K562 (cell line): ENCODE measurements at regions not wholly inside any gene's neighbourhood (a gene's known extent, or its start where the extent isn't known, plus 50 kb on each side); places are given as distances from the start of the nearest gene placed in this dataset.

ENCODE experiments used
- ATAC-seq: fragments of 200-7000 bp; cut with Tn5 transposase; 3 replicates; pipeline ENCODE4 v1.9.1; 2020; ENCODE audit warnings: moderate library complexity
- BruUV-seq: library from RNA; stranded (reverse); fragments of 400-500 nt; replicated peaks from 2 replicates; lab custom pipeline; 2021; lab: Mats Ljungman, UMichigan
- CTCF ChIA-PET: fragments of 300-600 bp; formaldehyde crosslinking; extraction: SDS; loops from one replicate; lab custom pipeline; 2021; ENCODE audit warnings: low intra/inter-chr PET ratio; lab: Yijun Ruan, JAX
- POLR2A ChIA-PET: fragments of 300-600, 350-650 bp; sonication (Branson Sonifier 250); formaldehyde crosslinking; extraction: SDS; loops from one replicate; lab custom pipeline; 2021; ENCODE audit warnings: antibody characterized with exemption, inconsistent platforms; lab: Yijun Ruan, JAX
- DNase-seq, 4 experiments: peaks; one replicate each; pipeline versions ENCODE4 v3.0.0 to v3.0.0-alpha.2; 2011 to 2018; ENCODE audit warnings: low spot score in 3 of 4, mixed read lengths in 3 of 4; ENCODE audit errors: extremely low read depth in 1 of 4
- FAIRE-seq: peaks from 2 replicates; lab custom pipeline; 2011; peaks lifted over from hg19 to GRCh38; lab: Jason Lieb, UNC
- H2AFZ ChIP-seq: 2 replicates; pipeline ENCODE4 v1.6.0; 2011; ENCODE audit warnings: low read depth, low read length, control low read depth, inconsistent platforms
- H3K27ac ChIP-seq: fragments of 200-600 bp; 3 replicates; pipeline ENCODE4 v1.8.0; 2011; ENCODE audit warnings: low read depth, mild to moderate bottlenecking, control low read depth, inconsistent platforms, low read length, moderate library complexity, mixed read lengths; ENCODE audit errors: extremely low read depth
- H3K27me3 ChIP-seq, 2 experiments: fragments of 300-600 bp in 1 of 2; 2 replicates in 1 of 2; 3 replicates in 1 of 2; pipeline versions ENCODE4 v1.6.0 to v1.8.0; 2011; ENCODE audit warnings: inconsistent platforms in 2 of 2, low read length in 2 of 2, mild to moderate bottlenecking in 1 of 2, mixed read lengths in 1 of 2, moderate library complexity in 1 of 2; ENCODE audit not compliant: control insufficient read depth in 2 of 2, insufficient read depth in 2 of 2
- H3K36me3 ChIP-seq: fragments of 300-600 bp; 3 replicates; pipeline ENCODE4 v1.8.0; 2011; ENCODE audit warnings: mild to moderate bottlenecking, low read length, inconsistent platforms; ENCODE audit not compliant: control insufficient read depth, insufficient read depth
- H3K4me1 ChIP-seq, 2 experiments: fragments of 200-600 bp in 1 of 2; replicated peaks in 1 of 2; 2 replicates in 1 of 2; 3 replicates in 1 of 2; pipeline versions ENCODE4 v1.5.1 to v1.8.0; 2011; ENCODE audit warnings: inconsistent platforms in 2 of 2, low read length in 2 of 2, mild to moderate bottlenecking in 1 of 2, mixed read lengths in 1 of 2, moderate library complexity in 1 of 2; ENCODE audit not compliant: control insufficient read depth in 2 of 2, insufficient read depth in 2 of 2
- H3K4me2 ChIP-seq: 2 replicates; pipeline ENCODE4 v1.6.1; 2011; ENCODE audit warnings: low read length, control low read depth, inconsistent platforms, mixed read lengths; ENCODE audit not compliant: insufficient read depth
- H3K4me3 ChIP-seq: fragments of 200-600 bp; sonication (generic), shearing (Covaris generic); 2 replicates; pipeline ENCODE4 v1.5.1; 2016; ENCODE audit warnings: control low read depth, inconsistent platforms
- H3K79me2 ChIP-seq: fragments of 200-600 bp; 3 replicates; pipeline ENCODE4 v1.8.0; 2011; ENCODE audit warnings: low read length, inconsistent platforms; ENCODE audit not compliant: control insufficient read depth, insufficient read depth
- H3K9ac ChIP-seq, 2 experiments: 2 replicates each; pipeline versions ENCODE4 v1.6.0 to v1.6.1; 2011; ENCODE audit warnings: low read depth in 2 of 2, low read length in 2 of 2, control low read depth in 1 of 2, inconsistent platforms in 1 of 2, mild to moderate bottlenecking in 1 of 2, mixed read lengths in 1 of 2; ENCODE audit not compliant: insufficient read depth in 1 of 2
- H3K9me1 ChIP-seq: one replicate; pipeline ENCODE4 v1.6.0; 2011; ENCODE audit warnings: inconsistent platforms, mild to moderate bottlenecking, low read length, moderate library complexity; ENCODE audit not compliant: control insufficient read depth, insufficient read depth
- H3K9me3 ChIP-seq: replicated peaks from 2 replicates; pipeline ENCODE4 v1.5.1; 2011; ENCODE audit warnings: low read depth, low read length, inconsistent platforms; ENCODE audit not compliant: control insufficient read depth, insufficient read depth
- H4K20me1 ChIP-seq: replicated peaks from 2 replicates; pipeline ENCODE4 v1.6.1; 2011; ENCODE audit warnings: low read length, inconsistent platforms, mixed read lengths; ENCODE audit not compliant: control insufficient read depth, insufficient read depth
- ARID1B ChIP-seq: fragments of 450-650 bp; IDR thresholded peaks from 2 replicates; pipeline ENCODE4 v1.6.1; 2016; ENCODE audit warnings: antibody characterized with exemption, mild to moderate bottlenecking, inconsistent platforms
- ATF6 ChIP-seq: sonication (generic); formaldehyde crosslinking; IDR thresholded peaks from 2 replicates; pipeline ENCODE4 v1.4.0; 2020; ENCODE audit warnings: mild to moderate bottlenecking, missing genetic modification reagents
- CBFA2T3 ChIP-seq: fragments of 450-650 bp; IDR thresholded peaks from 2 replicates; pipeline ENCODE4 v1.6.1; 2017
- DEAF1 ChIP-seq: fragments of 450-650 bp; formaldehyde crosslinking; IDR thresholded peaks from 2 replicates; pipeline ENCODE4 v1.4.0; 2020; ENCODE audit warnings: mild to moderate bottlenecking, moderate library complexity
- FOXP1 ChIP-seq: sonication (generic); formaldehyde crosslinking; IDR thresholded peaks from 2 replicates; pipeline ENCODE4 v1.8.0; 2022; ENCODE audit warnings: mild to moderate bottlenecking, missing genetic modification reagents
- FUS ChIP-seq: fragments of 200-400 bp; formaldehyde crosslinking; optimal IDR thresholded peaks from 2 replicates; pipeline ENCODE3; 2017; ENCODE audit warnings: low read depth, low read length
- HMG20A ChIP-seq: fragments of 450-650 bp; formaldehyde crosslinking; conservative IDR thresholded peaks from 2 replicates; pipeline ENCODE4 v1.4.0; 2020; ENCODE audit warnings: mild to moderate bottlenecking, mixed read lengths
- KLF10 ChIP-seq: fragments of 250-450 bp; sonication (Bioruptor Pico); IDR thresholded peaks from 2 replicates; pipeline ENCODE4 v1.6.1; 2021; ENCODE audit warnings: matching md5 sums
- POLR2A ChIP-seq: fragments of 450-650 bp; conservative IDR thresholded peaks from 2 replicates; pipeline ENCODE4 v1.6.1; 2016
- PTRF ChIP-seq: fragments of 450-650 bp; IDR thresholded peaks from 2 replicates; pipeline ENCODE4 v1.6.1; 2016; ENCODE audit warnings: mild to moderate bottlenecking, missing genetic modification characterization, missing compliant biosample characterization
- RHOXF2B ChIP-seq: fragments of 250-450 bp; sonication (Bioruptor Pico); conservative IDR thresholded peaks from 2 replicates; pipeline ENCODE4 v1.5.1; 2021
- SMARCA5 ChIP-seq: fragments of 450-650 bp; IDR thresholded peaks from 2 replicates; pipeline ENCODE4 v1.6.1; 2016
- SMARCE1 ChIP-seq: fragments of 450-650 bp; IDR thresholded peaks from 2 replicates; pipeline ENCODE4 v1.7.1; 2016; ENCODE audit warnings: mild to moderate bottlenecking
- TFAM ChIP-seq: fragments of 250-450 bp; sonication (Bioruptor Pico); conservative IDR thresholded peaks from 2 replicates; pipeline ENCODE4 v1.5.0; 2021; ENCODE audit warnings: mild to moderate bottlenecking, moderate library complexity
- ZNF212 ChIP-seq: fragments of 450-650 bp; formaldehyde crosslinking; IDR thresholded peaks from 2 replicates; pipeline ENCODE4 v1.4.0; 2020; ENCODE audit warnings: mild to moderate bottlenecking
- ZNF263 ChIP-seq: sonication (generic); formaldehyde crosslinking; IDR thresholded peaks from 2 replicates; pipeline ENCODE4 v1.8.0; 2022; ENCODE audit warnings: mild to moderate bottlenecking, missing genetic modification reagents, borderline replicate concordance
- ZNF551 ChIP-seq: fragments of 250-450 bp; sonication (Bioruptor Pico); IDR thresholded peaks from 2 replicates; pipeline ENCODE4 v1.5.0; 2021; ENCODE audit warnings: mild to moderate bottlenecking, moderate library complexity
- WGBS: fragments of 100-300 bp; shearing (Covaris generic); methylation state at CpG from one replicate; pipeline ENCODE4 v1.1.6; 2016; ENCODE audit warnings: low coverage, mixed read lengths; ENCODE audit not compliant: insufficient coverage; ENCODE audit errors: missing lambda C conversion rate; 5-methylcytosine and 5-hydroxymethylcytosine counted together
- in situ Hi-C: fragments of 300-500 bp; cut with MboI; formaldehyde crosslinking; loops from 4 replicates; pipeline ENCODE4 v1.15.0; 2018; ENCODE audit warnings: inconsistent platforms, mixed read lengths
- intact Hi-C: fragments of 100-400 bp; cut with micrococcal nuclease; formaldehyde crosslinking; loops from 2 replicates; pipeline ENCODE4 v1.14.2; 2022
- TF ChIP-seq, protein P1 (sequence below): fragments of 200-400 bp; formaldehyde crosslinking; IDR thresholded peaks from 2 replicates; pipeline ENCODE4 v1.6.1; 2017; ENCODE audit warnings: mild to moderate bottlenecking, low read depth, low read length, moderate library complexity

GRCh38 chr12:59240048-59240447 is 319.7 kb upstream of the LRIG3 start:
- TF ChIP-seq ZNF263 (CRISPR knock-in tag) (no peak), HMG20A (CRISPR knock-in tag) (no peak), ZNF551 (CRISPR knock-in tag) (no peak), SMARCA5 (no peak), SMARCE1 (no peak), ARID1B (no peak), FOXP1 (no peak), POLR2A (no peak), PTRF (tag) (no peak), RHOXF2B (CRISPR knock-in tag) (no peak), ZNF212 (CRISPR knock-in tag) (no peak), ATF6 (CRISPR knock-in tag) (no peak), DEAF1 (CRISPR knock-in tag) (no peak), KLF10 (CRISPR knock-in tag) (no peak), CBFA2T3 (no peak), FUS (no peak), TFAM (CRISPR knock-in tag) (no peak)
- TF ChIP-seq, protein P1, sequence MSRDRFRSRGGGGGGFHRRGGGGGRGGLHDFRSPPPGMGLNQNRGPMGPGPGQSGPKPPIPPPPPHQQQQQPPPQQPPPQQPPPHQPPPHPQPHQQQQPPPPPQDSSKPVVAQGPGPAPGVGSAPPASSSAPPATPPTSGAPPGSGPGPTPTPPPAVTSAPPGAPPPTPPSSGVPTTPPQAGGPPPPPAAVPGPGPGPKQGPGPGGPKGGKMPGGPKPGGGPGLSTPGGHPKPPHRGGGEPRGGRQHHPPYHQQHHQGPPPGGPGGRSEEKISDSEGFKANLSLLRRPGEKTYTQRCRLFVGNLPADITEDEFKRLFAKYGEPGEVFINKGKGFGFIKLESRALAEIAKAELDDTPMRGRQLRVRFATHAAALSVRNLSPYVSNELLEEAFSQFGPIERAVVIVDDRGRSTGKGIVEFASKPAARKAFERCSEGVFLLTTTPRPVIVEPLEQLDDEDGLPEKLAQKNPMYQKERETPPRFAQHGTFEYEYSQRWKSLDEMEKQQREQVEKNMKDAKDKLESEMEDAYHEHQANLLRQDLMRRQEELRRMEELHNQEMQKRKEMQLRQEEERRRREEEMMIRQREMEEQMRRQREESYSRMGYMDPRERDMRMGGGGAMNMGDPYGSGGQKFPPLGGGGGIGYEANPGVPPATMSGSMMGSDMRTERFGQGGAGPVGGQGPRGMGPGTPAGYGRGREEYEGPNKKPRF = no peak
- H4K20me1 ChIP-seq = no peaks in the 10 kb centered on the region
- no peak overlapping the region for H3K9ac ChIP-seq
- intact Hi-C loops = no loop called here
- ATAC-seq = no peak
- H3K4me3 ChIP-seq = no peak overlapping the region
- no peaks in the 10 kb centered on the region for H3K36me3 ChIP-seq
- no peak overlapping the region for H3K4me2 ChIP-seq
- POLR2A ChIA-PET = no interaction called here
- no peak for FAIRE-seq
- H2AFZ ChIP-seq = no peak overlapping the region
- no peaks in the 10 kb centered on the region for H3K27me3 ChIP-seq
- H3K4me1 ChIP-seq = no peaks in the 10 kb centered on the region
- no peak overlapping the region for H3K27ac ChIP-seq
- H3K9me3 ChIP-seq = 0 out of 2 replicates have a peak, but pooled peaks cover 2% of the 10 kb centered on the region
- H3K79me2 ChIP-seq = no peaks in the 10 kb centered on the region
- WGBS = 0% methylated on average over 2 of the region's 2 CpGs
- no TSS peak for BruUV-seq
- no peak for DNase-seq
- CTCF ChIA-PET = no interaction called here
- in situ Hi-C loops = no loop called here
- no peaks in the 10 kb centered on the region for H3K9me1 ChIP-seq
